ENCODE measurements at regions not wholly inside any gene's neighbourhood (a gene's known extent, or its start where the extent isn't known, plus 50 kb on each side); places are given as distances from the start of the nearest gene placed in this dataset.

DNA sequence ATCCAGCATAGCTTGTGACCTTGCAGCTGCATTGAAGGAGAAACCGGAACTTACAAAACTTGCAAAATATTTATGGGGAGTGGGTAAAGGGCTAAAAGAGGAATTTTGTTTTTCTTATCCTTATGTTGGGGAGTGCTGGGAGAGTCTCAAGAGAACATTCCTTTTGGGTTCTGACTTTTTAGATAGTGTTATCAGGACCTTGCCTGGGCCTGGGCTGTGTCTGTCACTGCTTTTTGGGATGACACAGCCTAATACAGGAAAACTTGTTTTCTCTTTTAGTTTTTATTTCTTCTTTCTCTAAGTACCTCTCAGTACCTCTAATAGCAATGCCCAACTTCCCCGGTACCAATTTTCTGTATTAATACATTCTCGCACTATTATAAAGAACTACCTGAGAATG, 850.6 kb downstream of the RPS29 start:
- TF ChIP-seq, protein P1, sequence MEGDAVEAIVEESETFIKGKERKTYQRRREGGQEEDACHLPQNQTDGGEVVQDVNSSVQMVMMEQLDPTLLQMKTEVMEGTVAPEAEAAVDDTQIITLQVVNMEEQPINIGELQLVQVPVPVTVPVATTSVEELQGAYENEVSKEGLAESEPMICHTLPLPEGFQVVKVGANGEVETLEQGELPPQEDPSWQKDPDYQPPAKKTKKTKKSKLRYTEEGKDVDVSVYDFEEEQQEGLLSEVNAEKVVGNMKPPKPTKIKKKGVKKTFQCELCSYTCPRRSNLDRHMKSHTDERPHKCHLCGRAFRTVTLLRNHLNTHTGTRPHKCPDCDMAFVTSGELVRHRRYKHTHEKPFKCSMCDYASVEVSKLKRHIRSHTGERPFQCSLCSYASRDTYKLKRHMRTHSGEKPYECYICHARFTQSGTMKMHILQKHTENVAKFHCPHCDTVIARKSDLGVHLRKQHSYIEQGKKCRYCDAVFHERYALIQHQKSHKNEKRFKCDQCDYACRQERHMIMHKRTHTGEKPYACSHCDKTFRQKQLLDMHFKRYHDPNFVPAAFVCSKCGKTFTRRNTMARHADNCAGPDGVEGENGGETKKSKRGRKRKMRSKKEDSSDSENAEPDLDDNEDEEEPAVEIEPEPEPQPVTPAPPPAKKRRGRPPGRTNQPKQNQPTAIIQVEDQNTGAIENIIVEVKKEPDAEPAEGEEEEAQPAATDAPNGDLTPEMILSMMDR (IDR thresholded peaks at IDR 0.05; ENCODE audit: low read depth, low read length), result no peak
- TF ChIP-seq POLR2A (IDR thresholded peaks at IDR 0.05; ENCODE audit: extremely low read depth, insufficient read length), result no peak
- TF ChIP-seq, protein P2, sequence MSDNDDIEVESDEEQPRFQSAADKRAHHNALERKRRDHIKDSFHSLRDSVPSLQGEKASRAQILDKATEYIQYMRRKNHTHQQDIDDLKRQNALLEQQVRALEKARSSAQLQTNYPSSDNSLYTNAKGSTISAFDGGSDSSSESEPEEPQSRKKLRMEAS (IDR thresholded peaks at IDR 0.05; ENCODE audit: low read depth, low read length), result no peak
- TF ChIP-seq MYC (IDR thresholded peaks at IDR 0.05; ENCODE audit: low read depth, low read length), result no peak
- no peak for DNase-seq (ENCODE audit: low read depth)
- no peak overlapping the region for H3K4me3 ChIP-seq (ENCODE audit: low read depth, low read length)

DNA sequence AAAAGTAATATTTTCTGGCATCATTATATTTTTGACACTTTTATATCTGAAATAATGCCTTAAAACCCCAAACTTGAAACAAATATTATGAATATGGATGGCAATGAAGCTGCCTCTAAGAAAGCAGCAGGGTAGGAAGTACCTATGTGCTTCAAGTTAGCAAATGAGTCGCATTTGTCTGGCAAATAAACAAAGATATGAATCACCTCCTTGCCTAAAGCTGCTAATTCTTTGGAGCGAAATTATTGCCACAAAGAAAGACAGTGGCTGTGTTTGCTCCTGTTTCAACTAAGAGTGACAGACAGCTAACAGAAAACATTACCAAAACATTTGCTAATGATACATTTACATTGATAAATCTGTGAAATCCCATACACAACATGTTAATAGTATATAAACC, 854.9 kb downstream of the RPS29 start:
- TF ChIP-seq MYC (IDR thresholded peaks at IDR 0.05; ENCODE audit: low read depth, low read length), result no peak
- TF ChIP-seq, protein P1 (IDR thresholded peaks at IDR 0.05; ENCODE audit: low read depth, low read length), result no peak
- TF ChIP-seq, protein P2 (IDR thresholded peaks at IDR 0.05; ENCODE audit: low read depth, low read length), result no peak
- no peak for TF ChIP-seq POLR2A (IDR thresholded peaks at IDR 0.05; ENCODE audit: extremely low read depth, insufficient read length)
- no peak for DNase-seq (ENCODE audit: low read depth)
- no peak overlapping the region for H3K4me3 ChIP-seq (ENCODE audit: low read depth, low read length)

DNA sequence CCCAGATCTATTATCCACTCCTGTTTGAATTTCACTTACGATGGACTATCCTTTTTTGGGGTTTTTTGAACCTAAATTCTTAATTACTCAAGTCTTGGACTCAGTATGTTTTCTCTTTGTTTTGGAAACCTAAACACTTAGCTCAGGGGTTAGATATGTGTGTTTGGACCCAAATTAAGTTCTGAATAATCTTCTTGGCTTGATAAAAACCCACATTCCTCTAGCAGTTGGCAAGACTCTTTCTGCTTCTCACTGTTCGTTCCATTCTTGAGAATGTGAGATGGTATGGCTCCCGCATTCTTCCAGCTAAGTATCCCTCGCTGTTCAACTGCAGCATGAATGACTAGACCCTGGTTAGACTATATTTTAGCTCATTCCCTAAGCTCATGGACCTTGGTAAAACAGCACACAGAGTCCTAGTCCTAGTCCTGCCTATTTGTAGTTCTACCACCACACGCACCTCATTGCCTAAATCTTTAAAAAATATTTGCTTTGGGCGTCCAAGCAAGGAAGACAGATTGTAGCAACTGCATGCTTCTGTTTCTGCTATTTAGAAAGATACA, 860.0 kb downstream of the RPS29 start:
- DNase-seq (ENCODE audit: low read depth), result no peak
- H3K4me3 ChIP-seq (ENCODE audit: low read depth, low read length), result no peak overlapping the region
- TF ChIP-seq POLR2A (IDR thresholded peaks at IDR 0.05; ENCODE audit: extremely low read depth, insufficient read length), result no peak
- TF ChIP-seq, protein P2 (IDR thresholded peaks at IDR 0.05; ENCODE audit: low read depth, low read length), result no peak
- TF ChIP-seq, protein P1 (IDR thresholded peaks at IDR 0.05; ENCODE audit: low read depth, low read length), result no peak
- TF ChIP-seq MYC (IDR thresholded peaks at IDR 0.05; ENCODE audit: low read depth, low read length), result no peak

DNA sequence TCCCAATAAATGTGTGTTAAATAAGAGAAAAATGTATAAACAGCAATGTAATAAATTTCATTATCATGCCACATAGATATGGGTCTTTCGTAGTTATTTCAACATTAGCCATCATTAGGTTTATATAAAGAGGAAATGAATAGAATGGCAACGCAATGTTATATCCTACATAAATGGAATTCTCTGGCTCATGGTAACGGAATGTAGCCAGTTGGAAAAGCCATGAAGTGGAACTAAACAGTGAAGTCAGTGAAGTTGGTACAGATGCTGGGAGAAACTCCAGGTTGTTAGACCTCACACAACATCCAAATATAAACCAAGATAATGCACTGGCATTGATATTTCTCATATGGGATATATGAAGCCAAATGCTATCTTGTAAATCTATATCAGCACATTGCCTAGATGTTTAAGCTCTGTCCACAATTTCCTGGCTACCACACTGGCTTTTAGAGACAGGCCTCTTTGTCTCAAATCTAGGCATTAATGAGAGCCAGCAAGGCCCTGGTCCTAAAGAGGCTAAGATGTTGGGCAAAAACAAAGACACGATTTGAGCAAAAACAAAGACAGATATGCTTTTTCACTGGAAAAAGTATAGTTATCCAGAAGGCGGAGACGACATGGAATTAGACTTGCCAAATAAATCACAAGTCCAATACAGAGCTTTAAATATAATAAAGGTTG, 861.0 kb downstream of the RPS29 start:
- TF ChIP-seq, protein P1 (IDR thresholded peaks at IDR 0.05; ENCODE audit: low read depth, low read length), result no peak
- TF ChIP-seq, protein P2 (IDR thresholded peaks at IDR 0.05; ENCODE audit: low read depth, low read length), result no peak
- TF ChIP-seq MYC (IDR thresholded peaks at IDR 0.05; ENCODE audit: low read depth, low read length) (no peak), POLR2A (IDR thresholded peaks at IDR 0.05; ENCODE audit: extremely low read depth, insufficient read length) (no peak)
- DNase-seq (ENCODE audit: low read depth), result no peak
- H3K4me3 ChIP-seq (ENCODE audit: low read depth, low read length), result no peak overlapping the region

DNA sequence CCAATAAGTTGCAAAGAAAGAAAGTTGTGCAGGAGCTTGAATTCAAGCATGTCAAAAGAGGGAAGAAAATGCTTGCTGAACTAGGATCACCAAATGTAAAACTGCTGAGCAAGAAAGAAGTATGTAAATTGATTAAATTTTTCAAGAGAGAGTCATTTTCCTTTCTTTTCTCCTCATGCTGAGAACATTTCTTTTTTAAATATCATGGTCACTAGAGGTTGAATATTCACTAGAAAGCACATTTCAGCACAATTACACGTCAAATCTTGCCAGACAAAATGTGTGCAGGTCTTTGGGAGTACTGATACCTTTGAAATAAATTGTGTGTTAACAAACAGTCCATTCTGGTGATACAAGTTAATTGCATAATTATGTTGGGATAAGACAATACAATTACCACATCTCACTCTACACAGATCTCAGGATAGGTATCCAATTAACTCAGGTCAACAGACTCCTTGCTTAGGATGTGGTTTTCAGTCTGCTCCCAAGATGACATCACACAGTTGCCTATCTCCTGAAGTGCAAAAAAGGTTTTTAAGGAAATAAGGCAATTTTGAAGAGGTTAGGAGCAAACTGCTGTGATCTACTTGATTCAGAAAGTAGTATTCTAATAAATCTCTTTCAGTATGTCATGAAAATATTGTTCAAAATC, 862.2 kb downstream of the RPS29 start:
- TF ChIP-seq, protein P1 (IDR thresholded peaks at IDR 0.05; ENCODE audit: low read depth, low read length), result no peak
- TF ChIP-seq, protein P2 (IDR thresholded peaks at IDR 0.05; ENCODE audit: low read depth, low read length), result no peak
- no peak for TF ChIP-seq POLR2A (IDR thresholded peaks at IDR 0.05; ENCODE audit: extremely low read depth, insufficient read length)
- TF ChIP-seq MYC (IDR thresholded peaks at IDR 0.05; ENCODE audit: low read depth, low read length), result no peak
- no peak overlapping the region for H3K4me3 ChIP-seq (ENCODE audit: low read depth, low read length)
- DNase-seq (ENCODE audit: low read depth), result no peak
